HCT116 (cell line): ENCODE measurements at regions not wholly inside any gene's neighbourhood (a gene's known extent, or its start where the extent isn't known, plus 50 kb on each side); places are given as distances from the start of the nearest gene placed in this dataset.

Source experiments
- CTCF ChIP-seq, 3 experiments: fragments of 200-600 bp in 1 of 3; sonication (generic) in 1 of 3; IDR thresholded peaks in 2 of 3; conservative IDR thresholded peaks in 1 of 3; 2 replicates each; pipeline ENCODE4 v1.5.1; 2012 to 2017; ENCODE audit warnings: low read depth in 2 of 3, low read length in 2 of 3, antibody characterized with exemption in 1 of 3, borderline replicate concordance in 1 of 3, control low read depth in 1 of 3, mild to moderate bottlenecking in 1 of 3, mixed read lengths in 1 of 3, mixed run types in 1 of 3, moderate library complexity in 1 of 3; ENCODE audit not compliant: insufficient read depth in 1 of 3
- EGR1 ChIP-seq: IDR thresholded peaks from 2 replicates; pipeline ENCODE4 v1.6.1; 2012; ENCODE audit warnings: low read depth
- EZH2 ChIP-seq: fragments of 200-600 bp; sonication (generic); IDR thresholded peaks from 2 replicates; pipeline ENCODE4 v1.6.1; 2017; ENCODE audit warnings: antibody characterized with exemption, mixed run types
- MAX ChIP-seq: IDR thresholded peaks from 2 replicates; pipeline ENCODE4 v1.6.1; 2012
- POLR2A ChIP-seq: IDR thresholded peaks from 2 replicates; pipeline ENCODE4 v1.7.0; 2011; ENCODE audit warnings: borderline replicate concordance; ENCODE audit not compliant: insufficient read depth, insufficient read length; ENCODE audit errors: extremely low read depth
- POLR2AphosphoS5 ChIP-seq: IDR thresholded peaks from 2 replicates; pipeline ENCODE4 v1.6.1; 2011; ENCODE audit warnings: mild to moderate bottlenecking, low read depth, low read length, moderate library complexity
- RAD21 ChIP-seq: IDR thresholded peaks from 2 replicates; pipeline ENCODE4 v1.6.1; 2012; ENCODE audit warnings: low read depth, mild to moderate bottlenecking
- SIN3A ChIP-seq: IDR thresholded peaks from 2 replicates; pipeline ENCODE4 v1.6.1; 2012; ENCODE audit warnings: low read depth
- ZNF274 ChIP-seq: fragments of 200-500 bp; sonication (Bioruptor generic); IDR thresholded peaks from 2 replicates; pipeline ENCODE4 v1.6.1; 2014; ENCODE audit warnings: mild to moderate bottlenecking, low read depth, low read length, inconsistent platforms

- TF ChIP-seq EZH2 (no peak), POLR2A (no peak), CTCF (IDR thresholded peaks at IDR 0.05 in 2 of 3, conservative IDR thresholded peaks at IDR 0.05 in 1 of 3; ENCODE audit: borderline replicate concordance in 1 of 3, insufficient read depth in 1 of 3, low read depth in 2 of 3, low read length in 2 of 3) (no peak), SIN3A (no peak), POLR2AphosphoS5 (no peak), ZNF274 (no peak), MAX (no peak), RAD21 (no peak), EGR1 (no peak)
Observed at GRCh38 chr14:103209506-103209905, 86.2 kb downstream of the TNFAIP2 start.
